ENCODE measurements at regions not wholly inside any gene's neighbourhood (a gene's known extent, or its start where the extent isn't known, plus 50 kb on each side); places are given as distances from the start of the nearest gene placed in this dataset.
"Not testable (repeated sequence)": the region's sequence is repeated elsewhere in the genome, so short reads cannot be mapped to it uniquely, and the experiment has no call there.

DNA sequence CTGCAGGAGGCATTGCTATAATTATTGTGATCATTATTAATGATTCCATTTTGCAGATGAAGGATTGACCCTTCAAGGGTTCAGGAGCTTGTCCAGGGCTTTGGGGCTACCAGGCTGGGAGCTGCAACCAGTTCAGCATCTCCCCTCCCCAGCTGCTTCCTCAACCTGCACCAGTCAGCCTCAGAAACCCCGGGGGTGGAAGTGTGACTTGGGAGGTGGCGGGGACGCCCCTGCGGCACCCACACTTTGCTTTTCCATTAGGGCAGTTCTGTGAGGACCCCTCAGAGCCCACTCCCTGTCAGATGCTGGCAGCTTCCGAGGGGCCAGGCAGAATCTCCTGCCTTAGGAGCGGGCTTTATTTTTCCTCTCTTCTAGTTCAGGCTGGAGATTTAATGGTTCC is 85.6 kb downstream of the OLFM1 start:
- DNase-seq (ENCODE audit: low spot score) = no peak

DNA sequence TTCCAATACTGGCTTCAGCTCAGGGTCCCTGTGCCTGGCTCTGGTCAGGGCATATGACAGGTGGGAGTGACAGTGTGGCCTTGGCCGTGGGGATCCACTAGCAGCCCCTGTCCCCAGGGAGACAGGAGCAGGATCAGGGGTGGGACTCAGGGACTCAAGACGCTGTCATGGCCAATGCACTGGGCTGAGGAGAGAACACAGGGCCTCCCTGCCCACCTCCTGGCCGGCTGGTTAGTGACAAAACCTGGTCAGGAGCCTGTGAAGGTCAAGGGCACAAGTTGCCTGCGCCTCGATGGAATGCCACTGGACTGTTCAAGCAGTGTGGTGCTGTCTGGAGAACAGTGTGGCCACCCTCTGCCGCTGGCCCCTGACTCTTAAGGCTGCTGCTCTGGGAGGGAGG is 86.8 kb downstream of the OLFM1 start:
- no peak for DNase-seq (ENCODE audit: low spot score)

DNA sequence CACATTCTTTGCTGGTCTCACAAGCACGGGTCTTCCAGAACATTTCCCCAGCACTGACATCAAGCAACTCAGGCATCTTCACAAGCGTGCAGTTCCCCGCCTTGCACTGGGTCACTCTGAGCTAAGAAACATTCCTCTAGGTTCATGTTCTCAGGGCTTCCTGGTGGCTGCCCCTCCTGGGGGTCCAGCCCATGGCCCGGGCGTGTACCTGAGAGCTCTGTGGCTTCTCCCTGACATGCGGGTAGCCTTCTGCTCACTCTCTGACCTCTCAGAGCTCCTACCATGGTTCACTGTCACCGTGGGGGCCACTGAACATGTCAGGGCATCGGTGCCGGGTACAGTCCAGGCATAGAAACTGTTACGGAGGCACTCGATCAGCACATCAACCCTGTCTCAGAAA is 87.5 kb downstream of the OLFM1 start:
- DNase-seq (ENCODE audit: low spot score) = no peak

DNA sequence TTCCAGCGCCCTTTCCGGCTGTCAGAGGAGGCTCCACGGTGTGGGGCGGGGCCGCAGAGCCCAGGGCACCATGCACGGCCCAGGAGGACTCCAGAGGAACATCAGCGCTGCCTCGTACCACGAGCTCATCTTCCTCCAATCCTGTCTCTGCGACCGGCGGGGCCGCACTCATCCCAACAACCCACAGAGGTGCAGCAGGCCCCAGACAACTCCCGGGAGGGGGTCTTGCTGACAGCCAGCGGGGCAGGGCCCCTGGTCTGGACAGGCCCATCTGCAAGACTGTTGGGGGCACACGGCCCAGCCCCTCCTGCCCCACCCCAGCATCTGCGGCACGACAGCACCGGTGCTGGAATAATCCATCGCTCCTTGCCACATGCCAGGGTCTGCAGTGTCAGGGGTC is 88.8 kb downstream of the OLFM1 start:
- no peak for DNase-seq (ENCODE audit: low spot score)

DNA sequence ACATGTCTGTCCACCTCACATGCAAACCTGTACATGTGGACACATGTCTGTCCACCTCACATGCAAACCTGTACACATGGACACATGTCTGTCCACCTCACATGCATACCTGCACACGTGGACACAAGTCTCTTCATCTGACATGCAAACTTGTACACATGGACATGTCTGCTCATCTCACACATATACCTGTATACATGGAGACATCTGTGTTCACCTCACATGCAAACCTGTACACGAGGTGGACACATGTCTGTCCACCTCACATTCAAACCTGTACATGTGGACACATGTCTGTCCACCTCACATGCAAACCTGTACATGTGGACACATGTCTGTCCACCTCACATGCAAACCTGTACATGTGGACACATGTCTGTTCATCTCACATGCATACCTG is 90.1 kb downstream of the OLFM1 start:
- not testable (repeated sequence) for DNase-seq (ENCODE audit: low spot score)

DNA sequence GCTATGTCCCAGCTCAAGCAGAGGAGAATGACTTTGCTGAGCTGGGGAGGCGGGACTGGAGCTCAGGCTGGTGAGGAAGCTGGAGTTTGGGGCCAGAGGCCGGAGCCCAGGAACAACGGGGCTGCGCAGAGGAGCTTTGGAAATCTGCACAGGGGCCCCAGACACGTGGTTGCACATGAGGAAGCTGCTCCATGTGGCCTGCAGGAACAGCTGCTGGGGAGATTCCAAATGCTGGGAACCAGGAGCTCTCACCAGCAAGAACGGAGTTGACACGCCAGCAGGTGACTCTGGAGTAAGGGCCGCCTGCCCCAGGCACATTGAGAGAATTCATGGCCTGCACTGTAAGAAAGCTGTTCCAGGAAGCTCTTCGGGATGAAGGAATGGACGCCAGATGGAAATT is 91.0 kb downstream of the OLFM1 start:
- no peak for DNase-seq (ENCODE audit: low spot score)

DNA sequence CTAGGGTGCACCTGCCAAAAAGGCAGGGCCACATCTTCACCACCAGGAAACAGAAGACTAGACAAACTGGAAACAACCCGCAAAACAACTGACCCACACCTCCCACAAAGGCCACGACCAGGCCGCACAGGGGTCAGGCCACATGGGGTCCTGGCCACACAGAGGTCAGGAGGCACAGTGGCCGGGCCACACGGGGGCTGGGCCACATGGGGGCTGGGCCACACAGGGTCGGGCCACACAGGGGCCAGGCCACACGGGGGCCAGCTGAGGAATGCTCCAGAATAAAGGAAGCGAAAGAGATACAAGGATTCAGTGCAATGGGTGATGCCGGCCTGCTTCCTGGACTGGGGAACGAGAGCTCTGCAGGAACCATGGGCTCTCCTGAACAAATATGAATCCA is 91.6 kb downstream of the OLFM1 start:
- DNase-seq (ENCODE audit: low spot score) = no peak

DNA sequence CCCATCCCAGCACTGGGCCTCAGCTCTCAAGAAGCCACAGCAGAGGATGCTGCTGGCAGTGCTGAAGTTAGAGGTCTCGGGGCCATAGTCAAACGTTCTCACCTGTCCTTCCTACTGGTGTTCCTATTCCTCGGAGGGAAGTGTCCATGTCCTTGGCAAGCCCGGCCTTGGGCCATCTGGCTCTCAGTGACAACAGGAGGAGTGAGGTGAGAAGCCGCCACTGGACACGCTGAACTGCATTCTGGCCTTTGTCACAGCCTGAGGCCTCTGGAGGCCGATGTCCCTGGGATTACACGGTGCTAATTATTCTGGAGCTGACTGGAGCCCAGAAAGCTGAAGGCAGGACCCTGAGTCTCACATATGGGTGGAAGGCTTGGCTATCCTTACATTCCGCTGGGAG is 92.5 kb downstream of the OLFM1 start:
- DNase-seq (ENCODE audit: low spot score) = no peak

DNA sequence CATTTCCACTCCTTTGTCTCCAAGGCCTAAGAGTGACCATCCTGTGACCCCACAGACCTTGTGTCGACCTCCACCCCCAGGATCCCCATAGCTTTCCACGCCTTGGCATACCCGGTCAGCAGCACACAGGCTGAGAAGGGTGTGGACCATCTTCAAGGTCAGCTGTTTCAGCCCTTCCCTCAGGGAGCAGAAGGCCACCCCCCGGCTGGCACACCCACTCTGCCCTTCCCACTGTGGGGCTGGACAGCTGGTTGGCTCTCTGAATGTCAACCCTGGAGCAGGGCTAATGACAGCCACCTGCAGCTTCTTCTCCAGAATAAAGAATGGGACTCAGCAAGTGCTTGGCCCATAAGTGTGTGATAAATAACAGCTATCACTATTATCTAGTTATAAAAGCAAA is 93.1 kb downstream of the OLFM1 start:
- no peak for DNase-seq (ENCODE audit: low spot score)

DNA sequence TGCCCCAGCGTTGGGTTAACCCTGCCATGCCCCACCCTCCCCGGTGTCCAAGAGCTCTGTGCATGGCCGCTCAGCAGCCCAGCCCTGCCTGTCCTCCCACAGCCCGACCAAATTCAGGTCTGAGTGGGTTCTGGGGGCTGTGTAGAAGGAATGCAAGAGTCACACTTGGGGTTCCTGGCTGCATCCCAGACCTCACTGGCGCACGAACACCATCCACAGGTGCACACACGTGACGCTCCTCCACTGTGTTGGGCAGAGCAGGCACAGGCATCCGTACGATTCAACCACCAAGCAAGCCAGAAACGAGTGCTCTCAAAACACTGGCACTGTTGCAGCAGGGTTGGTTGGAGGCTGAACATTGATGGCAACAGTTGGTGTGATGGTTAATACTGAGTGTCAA is 93.9 kb downstream of the OLFM1 start:
- DNase-seq (ENCODE audit: low spot score) = no peak

DNA sequence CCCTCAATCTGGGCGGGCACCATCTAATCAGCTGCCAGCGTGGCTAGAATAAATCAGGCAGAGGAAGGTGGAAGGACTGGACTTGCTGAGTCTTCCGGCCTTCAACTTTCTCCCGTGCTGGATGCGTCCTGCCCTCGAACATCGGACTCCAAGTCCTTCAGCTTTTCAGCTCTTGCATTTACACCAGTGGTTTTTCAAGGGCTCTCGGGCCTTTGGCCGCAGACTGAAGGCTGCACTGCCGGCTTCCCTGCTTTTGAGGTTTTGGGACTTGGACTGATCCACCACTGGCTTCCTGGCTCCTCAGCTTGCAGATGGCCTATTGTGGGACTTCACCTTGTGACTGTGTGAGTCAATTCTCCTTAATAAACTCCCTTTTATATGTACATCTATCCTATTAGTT is 94.4 kb downstream of the OLFM1 start:
- not testable (repeated sequence) for DNase-seq (ENCODE audit: low spot score)

DNA sequence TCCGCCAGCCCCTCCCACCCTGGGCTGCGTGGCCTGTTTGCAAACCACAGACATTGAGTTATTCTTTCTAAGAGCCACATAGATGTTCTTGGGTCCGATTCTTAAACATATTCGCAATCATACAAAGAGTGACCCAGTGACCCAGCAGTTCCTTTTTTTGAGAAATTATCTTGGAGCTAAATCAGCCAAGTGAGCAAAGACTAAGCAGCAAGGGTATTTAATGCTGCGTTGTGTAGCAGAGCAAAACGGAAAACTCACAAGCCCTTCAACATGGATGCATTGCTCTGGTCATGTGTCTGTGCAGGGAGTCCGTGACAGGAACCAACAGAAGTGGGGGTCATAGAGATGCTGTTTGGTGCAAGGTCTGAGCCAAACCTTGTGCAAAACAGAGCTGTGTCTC is 95.6 kb downstream of the OLFM1 start:
- DNase-seq (ENCODE audit: low spot score) = no peak

DNA sequence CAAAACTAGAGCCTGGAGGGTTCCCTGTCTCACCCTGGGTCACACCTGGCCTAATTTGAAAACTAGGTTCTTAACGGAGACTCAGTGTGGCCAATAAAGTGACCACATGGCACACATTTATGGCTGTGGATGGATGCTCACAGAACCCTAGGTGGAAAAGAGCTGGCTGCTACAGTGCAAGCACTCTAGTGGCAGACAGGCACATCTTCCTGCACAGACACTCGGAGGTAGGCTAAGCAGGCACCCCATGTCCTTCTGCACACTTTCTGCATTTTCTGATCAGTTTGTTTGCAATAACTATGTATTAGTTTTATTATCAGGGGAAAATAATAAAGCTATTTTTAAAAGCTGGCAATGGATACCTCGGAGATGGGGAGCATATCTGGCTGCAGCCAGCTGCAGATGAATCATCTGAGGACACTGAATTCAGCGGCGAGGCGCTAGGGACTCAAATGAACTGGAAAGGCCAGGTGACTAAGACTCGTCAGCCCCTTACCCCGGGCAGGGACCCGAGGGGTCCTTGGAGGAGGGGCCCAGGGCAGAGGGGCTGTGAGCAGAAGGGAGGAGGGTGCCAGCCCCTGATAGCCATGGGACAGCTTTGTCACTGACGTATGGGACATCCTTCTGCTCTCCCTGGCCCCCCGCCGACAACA is 96.2 kb downstream of the OLFM1 start:
- DNase-seq (ENCODE audit: low spot score) = no peak

DNA sequence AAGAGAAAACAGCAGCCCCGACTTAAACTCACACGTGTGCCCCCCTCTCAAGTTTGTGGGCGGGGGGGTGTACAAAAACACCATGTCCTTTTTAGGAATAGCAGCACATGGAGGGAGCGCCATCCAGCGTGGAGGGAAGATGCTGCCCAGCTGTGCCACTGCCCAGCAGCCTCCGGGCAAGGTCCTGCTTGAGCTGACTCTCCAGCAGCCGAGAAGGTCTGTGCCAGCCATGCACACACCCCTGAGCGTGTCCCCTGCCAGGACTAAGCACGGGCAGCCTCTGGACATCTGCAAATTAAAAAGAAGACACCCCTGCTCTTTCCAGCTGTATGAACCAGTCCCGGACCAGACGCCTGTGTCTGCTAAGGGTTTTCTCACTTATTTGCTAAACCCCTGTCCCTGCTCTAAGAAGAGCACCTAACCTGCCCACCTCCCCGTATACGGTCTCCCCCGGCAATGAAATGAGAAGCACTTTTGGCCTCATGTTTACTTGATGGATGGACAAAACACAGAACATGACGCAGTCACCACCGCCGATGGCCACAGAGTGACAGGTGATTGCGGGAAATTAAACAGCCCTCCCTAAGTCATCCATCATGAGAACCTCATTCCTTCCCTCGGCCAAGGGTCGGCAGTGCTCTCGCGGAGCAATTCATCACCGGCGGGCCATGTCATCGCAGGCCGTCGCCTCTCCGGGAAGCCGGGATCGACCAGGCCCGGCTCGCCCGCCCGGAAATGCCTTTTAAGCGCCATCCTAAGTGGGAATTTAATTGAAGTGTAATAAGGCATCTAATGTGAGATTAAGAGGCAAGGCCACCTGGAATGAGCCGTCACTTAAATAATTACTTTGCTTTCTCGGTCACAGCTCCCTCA is 96.9 kb downstream of the OLFM1 start:
- DNase-seq (ENCODE audit: low spot score) = no peak

DNA sequence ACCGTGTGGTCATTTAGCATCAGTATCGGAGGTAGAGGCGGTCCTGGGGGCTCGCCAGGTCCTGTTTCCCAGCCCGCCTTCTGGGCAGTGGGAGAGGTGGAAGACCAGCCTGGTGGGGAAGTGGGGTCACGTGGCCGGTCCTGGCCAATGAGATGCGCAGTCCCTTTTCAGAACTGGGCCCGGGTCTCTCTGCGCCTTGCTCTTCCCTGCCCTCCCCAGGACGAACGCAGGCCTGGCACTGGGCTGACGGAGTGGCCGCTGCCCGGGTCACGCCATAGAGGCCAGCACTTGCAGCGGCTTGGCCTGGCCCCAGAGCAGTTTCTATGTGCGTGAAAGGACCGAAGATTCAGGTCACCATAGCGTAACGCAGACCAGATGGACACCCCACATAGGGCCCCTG is 97.6 kb downstream of the OLFM1 start:
- DNase-seq (ENCODE audit: low spot score) = no peak

DNA sequence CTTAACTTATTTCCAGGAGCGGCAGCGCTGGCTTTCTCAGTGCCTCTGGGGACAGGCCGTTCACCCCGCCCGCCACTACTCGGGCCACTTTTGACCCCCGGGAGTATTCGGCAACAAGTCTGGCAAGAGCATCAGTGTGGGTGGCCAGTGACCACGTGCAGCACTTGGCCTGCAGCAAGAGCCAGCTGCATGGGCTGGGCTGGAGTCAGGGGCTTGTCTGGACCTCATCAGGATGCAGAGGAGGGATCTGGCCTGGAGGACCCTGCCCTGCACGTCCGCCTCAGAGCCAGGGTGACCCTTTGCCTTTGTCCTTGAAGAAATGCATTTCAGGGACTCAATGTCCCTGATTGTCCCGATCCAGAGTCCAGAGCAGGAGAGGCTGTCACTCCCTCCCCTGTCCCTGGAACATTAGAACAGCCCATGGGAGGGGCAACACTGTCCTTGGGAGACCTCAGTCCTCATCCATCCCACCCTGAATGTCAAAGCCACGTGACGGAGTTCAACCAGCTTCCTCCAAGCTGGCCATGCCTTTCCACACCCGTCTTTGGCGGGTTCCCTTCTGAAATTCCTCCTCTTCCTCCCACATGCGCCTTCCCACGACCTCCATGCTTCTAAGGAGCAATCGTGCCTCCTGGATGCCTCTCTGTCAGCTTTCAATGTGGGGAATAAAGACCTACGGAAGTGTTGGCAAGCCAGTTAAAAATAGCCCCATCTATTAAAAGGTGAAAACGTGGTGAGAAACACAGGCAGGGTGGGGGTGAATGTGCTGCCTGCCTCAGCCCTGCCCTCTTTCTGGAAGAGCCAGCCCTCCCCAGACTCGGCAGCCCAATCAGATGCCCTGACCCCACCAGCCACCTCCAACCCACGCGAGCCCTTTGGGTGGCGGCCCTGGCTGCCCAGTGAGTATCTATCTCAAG is 99.0 kb downstream of the OLFM1 start:
- DNase-seq (ENCODE audit: low spot score) = no peak

DNA sequence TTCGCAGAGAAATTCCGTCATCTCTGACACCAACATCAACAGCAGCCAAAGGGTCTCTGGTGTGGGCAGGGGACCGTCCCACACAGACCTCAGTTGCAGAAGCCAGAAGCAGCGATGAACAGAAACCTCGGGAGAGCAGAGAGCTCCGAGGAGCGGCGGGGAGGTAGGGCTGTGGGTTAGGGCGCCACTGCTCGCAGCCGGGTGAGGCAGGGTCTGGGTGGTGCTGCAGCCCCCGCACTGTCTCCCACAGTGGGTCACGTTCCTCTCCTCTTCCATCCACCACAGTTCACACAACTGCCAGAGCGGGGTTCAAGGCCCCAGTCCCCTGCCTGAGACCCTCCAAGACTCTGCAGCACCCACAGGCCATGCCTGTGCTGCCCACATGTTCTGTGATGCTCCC is 99.9 kb downstream of the OLFM1 start:
- no peak for DNase-seq (ENCODE audit: low spot score)

DNA sequence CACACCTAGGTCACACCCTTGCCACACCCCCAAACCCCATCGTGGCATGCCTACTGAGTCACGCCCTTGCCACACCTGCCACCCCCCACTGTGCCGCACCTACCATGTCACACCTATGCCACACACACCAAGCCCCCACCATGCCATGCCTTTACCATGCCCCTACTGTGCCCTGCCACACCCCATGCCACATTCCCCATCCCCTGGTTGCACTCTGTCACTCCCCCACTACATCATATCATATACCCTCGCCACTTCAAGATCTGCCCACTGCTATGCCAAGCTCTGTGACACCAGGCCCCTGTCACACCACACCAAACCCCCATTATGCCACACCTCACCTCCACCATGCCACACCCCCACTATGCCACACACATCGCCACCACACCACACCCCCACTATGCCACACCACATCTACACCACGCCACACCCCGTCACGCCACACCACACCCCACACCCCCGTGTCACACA is 101.2 kb downstream of the OLFM1 start:
- DNase-seq (ENCODE audit: low spot score) = no peak

DNA sequence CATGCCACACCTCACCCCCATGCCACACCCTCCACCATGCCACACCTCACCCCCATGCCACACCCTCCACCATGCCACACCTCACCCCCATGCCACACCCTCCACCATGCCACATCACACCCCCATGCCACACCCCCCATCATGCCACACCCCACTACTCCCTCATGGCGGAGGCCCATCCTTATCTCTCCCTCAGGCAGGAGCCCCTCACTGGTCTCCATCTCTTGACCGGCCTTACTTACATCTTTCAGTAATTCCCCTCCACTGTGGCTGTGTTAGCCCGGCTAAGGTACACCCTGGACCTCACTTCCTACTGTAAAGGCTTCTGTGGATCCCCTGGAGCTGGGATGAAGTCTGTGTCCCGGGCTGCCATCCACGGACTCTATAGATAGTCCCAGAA is 102.0 kb downstream of the OLFM1 start:
- DNase-seq (ENCODE audit: low spot score) = no peak

DNA sequence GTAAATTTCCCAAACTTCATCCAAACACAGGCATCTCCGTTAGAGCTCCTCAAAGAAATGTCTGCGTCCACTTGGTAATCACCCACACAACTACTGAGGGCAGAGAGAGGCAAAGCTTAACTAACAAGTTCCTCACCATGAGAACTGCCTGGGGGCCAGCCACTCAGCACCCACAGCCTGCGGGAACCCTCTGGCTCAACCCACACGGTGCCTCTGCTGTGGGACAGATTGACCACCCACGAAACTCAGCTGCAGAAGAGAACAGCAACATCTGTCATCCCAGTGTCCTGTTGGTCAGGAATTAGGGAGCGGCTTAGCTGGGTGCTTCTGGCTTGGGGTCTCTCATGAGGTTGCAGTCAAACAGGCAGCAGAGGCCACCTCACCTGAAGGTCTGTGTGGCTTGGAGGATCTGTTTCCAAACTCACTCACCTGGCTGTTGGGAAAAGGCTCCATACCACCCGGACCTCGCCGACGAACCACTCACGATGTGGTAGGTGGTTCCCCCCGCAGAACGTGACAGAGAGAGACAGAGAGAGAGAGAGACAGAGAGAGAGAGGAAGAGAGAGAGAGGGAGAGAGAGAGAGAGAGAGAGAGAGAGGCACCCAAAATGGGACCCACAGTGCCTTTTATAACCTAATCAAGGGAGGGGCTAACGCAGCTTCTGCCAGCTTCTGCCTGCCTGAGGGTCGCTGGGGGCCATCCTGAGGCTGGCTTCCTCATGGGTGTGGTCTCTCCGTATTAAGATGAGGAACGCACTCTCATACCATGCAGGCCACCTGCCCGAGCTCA is 103.5 kb downstream of the OLFM1 start:
- no peak for DNase-seq (ENCODE audit: low spot score)

DNA sequence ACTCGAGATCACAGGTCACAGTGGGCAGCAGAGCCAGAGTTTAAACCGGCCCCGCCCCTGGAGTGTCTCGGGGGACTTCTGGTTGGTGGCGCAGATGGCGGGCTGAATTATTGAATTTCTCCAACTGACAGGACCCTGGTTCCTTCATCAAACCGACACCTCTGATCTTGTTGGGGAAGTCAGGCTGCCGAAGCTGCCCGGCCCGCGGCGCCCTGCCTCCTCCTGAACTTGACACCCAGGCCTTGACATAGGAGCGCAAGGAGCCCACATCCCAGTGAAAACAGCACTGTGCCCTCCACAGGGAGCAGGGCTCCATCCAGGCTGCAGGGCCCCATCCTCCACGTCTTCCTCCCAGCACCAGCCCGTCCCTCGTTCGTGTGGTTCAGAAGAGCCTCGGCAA is 105.2 kb downstream of the OLFM1 start:
- DNase-seq (ENCODE audit: low spot score) = no peak

DNA sequence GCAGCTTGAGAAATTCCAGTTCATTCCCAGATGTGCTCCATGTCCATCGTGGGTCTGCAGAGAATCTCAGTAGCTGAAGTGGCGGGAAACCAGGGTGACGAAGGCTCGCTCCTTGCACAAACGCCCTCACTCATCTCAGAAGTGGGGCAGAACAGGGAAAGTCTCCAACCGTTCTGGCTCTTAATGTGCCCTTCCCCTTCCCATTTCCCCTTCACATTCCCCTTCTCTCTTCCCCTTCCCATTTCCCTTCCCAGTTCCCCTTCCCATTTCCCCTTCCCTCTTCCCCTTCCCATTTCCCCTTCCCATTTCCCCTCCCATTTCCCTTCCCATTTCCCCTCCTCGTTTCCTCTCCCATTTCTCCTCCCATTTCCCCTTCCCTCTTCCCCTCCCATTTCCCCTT is 108.5 kb downstream of the OLFM1 start:
- DNase-seq (ENCODE audit: low spot score) = not testable (repeated sequence)

All from HuH-7.5 (cell line).